ENCODE measurements at regions not wholly inside any gene's neighbourhood (a gene's known extent, or its start where the extent isn't known, plus 50 kb on each side); places are given as distances from the start of the nearest gene placed in this dataset.
"Not testable (repeated sequence)": the region's sequence is repeated elsewhere in the genome, so short reads cannot be mapped to it uniquely, and the experiment has no call there.

- not testable (repeated sequence) for TF ChIP-seq EZH2 (IDR thresholded peaks at IDR 0.05; ENCODE audit: borderline replicate concordance, low read depth, low read length, poor library complexity, severe bottlenecking); CTCF (conservative IDR thresholded peaks at IDR 0.05; ENCODE audit: low read depth, low read length)
These were observed 90.5 kb upstream of the CTBP2 start for GRCh38 chr10:125250834-125251233.
